Fibroblast of the aortic adventitia (primary cell): ENCODE measurements at regions not wholly inside any gene's neighbourhood (a gene's known extent, or its start where the extent isn't known, plus 50 kb on each side); places are given as distances from the start of the nearest gene placed in this dataset.

Experiments used
- DNase-seq: peaks from one replicate; pipeline ENCODE4 v3.0.0-alpha.2; 2010; ENCODE audit warnings: low read depth
- H3K4me3 ChIP-seq: 2 replicates; pipeline ENCODE4 v1.5.1; 2011; ENCODE audit warnings: low read depth, mild to moderate bottlenecking, control low read depth, low read length, moderate library complexity
- CTCF ChIP-seq: IDR thresholded peaks from 2 replicates; pipeline ENCODE4 v1.5.1; 2011; ENCODE audit warnings: mild to moderate bottlenecking, low read length, control low read depth, inconsistent platforms; ENCODE audit not compliant: insufficient read depth

DNA sequence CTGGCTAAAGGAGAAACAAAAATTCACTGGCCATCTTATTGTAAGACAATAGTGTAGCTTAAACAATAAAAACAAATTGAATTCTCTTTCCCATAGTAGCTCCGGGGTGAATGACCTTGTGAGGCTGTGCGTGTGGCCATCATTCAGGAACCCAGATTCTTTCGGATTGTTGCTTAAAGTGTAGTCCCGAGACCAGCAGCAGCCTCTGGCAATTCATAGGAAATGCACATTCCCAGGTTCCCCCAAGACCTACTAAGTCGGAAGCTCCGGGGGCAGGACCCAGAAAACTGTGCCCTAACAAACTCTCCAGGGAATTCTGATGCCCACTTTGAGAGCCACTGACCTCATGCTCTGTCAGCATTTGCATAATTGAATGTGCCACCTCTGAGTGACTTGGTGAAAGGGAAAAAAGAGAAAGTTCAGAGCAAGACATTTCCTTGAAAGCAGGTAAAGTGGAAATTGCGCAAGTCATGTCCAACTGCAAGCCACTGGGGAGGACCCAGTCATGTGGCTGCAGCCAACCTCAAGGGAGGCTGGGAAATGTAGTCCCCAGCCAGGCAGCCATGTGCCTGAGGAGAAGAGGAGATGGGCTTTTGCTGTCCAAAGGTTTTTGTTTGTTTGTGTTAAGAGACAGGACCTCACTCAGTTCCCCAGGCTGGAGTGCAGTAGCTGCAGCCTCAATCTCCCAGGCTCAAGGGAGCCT, 50.7 kb upstream of the PNMA8B start:
- DNase-seq = peak; percentile 16
- H3K4me3 ChIP-seq = no peak overlapping the region
- TF ChIP-seq CTCF = no peak

GRCh38 chr19:46550684-46551083, 50.4 kb upstream of the CALM3 start:
- no peak overlapping the region for H3K4me3 ChIP-seq
- no peak for TF ChIP-seq CTCF
- no peak for DNase-seq

DNA sequence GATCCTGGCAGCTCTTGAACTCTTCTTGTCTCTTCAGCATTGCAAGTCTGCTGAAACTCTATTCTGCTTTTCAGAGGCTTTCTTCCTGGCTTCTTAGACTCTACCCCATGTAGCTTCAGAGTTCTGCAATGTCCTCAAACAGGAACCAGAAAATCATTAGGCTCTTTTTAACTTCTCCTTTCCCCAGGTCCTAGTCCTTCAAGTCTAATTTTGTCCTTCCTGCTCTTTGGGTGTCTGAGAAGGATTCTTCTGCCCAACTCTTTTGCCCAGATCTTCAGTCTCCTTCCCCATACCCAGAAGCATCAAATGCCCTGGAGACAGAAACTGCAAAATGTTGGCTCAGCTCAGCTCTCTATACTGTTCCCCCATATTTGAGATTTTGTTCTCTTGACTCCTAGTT, 50.0 kb upstream of the CALM3 start:
- no peak overlapping the region for H3K4me3 ChIP-seq
- TF ChIP-seq CTCF = no peak
- no peak for DNase-seq
